ENCODE measurements at regions not wholly inside any gene's neighbourhood (a gene's known extent, or its start where the extent isn't known, plus 50 kb on each side); places are given as distances from the start of the nearest gene placed in this dataset.

DNA sequence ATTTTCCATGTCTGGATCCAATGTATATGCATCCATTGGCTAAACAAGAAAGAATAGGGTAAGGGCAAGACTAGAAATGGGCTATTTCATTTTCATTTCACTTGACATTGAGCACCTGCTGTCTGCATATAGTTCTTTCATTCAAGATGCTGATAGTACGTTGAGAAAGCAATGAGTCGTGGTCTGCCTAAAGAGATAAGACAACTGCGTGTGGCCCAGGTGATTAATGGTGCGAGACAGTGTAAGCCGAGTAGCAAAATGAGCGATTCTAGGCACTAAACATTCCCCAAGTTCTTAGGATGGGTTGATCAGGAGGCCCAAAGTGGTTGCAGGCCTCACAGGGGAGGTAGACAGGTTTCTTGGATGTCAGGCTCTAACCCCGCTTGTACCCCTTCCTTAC is 235.4 kb downstream of the PDCD6IP start:
- TF ChIP-seq POLR2A (IDR thresholded peaks at IDR 0.05): no peak
- TF ChIP-seq, protein P1, sequence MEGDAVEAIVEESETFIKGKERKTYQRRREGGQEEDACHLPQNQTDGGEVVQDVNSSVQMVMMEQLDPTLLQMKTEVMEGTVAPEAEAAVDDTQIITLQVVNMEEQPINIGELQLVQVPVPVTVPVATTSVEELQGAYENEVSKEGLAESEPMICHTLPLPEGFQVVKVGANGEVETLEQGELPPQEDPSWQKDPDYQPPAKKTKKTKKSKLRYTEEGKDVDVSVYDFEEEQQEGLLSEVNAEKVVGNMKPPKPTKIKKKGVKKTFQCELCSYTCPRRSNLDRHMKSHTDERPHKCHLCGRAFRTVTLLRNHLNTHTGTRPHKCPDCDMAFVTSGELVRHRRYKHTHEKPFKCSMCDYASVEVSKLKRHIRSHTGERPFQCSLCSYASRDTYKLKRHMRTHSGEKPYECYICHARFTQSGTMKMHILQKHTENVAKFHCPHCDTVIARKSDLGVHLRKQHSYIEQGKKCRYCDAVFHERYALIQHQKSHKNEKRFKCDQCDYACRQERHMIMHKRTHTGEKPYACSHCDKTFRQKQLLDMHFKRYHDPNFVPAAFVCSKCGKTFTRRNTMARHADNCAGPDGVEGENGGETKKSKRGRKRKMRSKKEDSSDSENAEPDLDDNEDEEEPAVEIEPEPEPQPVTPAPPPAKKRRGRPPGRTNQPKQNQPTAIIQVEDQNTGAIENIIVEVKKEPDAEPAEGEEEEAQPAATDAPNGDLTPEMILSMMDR (IDR thresholded peaks at IDR 0.05): no peak
